CD4-positive, alpha-beta T cell treated with Interferon gamma for 1 hour (primary cell): ENCODE measurements at regions not wholly inside any gene's neighbourhood (a gene's known extent, or its start where the extent isn't known, plus 50 kb on each side); places are given as distances from the start of the nearest gene placed in this dataset.
A peak's percentile ranks its signal among the peaks of the same experiment; 100 is the strongest.
"Not testable (repeated sequence)": the region's sequence is repeated elsewhere in the genome, so short reads cannot be mapped to it uniquely, and the experiment has no call there.

Source experiments
- DNase-seq: peaks from one replicate; pipeline ENCODE4 v3.0.0-alpha.2; 2020

GRCh38 chr20:25985597-25985996 is 288.9 kb upstream of the ZNF337 start:
- DNase-seq, result no peak

GRCh38 chr20:25984933-25985332 is 288.3 kb upstream of the ZNF337 start:
- peak; percentile 10 for DNase-seq

- not testable (repeated sequence) for DNase-seq
These were observed 286.0 kb upstream of the ZNF337 start for GRCh38 chr20:25982701-25983100.

- DNase-seq, result not testable (repeated sequence)
These were observed 282.0 kb upstream of the ZNF337 start for GRCh38 chr20:25978450-25979190.

GRCh38 chr20:25975816-25976215 is 279.2 kb upstream of the ZNF337 start:
- not testable (repeated sequence) for DNase-seq

- not testable (repeated sequence) for DNase-seq
These were observed 268.6 kb upstream of the ZNF337 start for GRCh38 chr20:25965203-25965602.

GRCh38 chr20:25953876-25954275 is 257.2 kb upstream of the ZNF337 start:
- DNase-seq, result not testable (repeated sequence)

GRCh38 chr20:25935230-25935629 is 238.6 kb upstream of the ZNF337 start:
- DNase-seq, result not testable (repeated sequence)

GRCh38 chr20:25932806-25933205 is 236.2 kb upstream of the ZNF337 start:
- DNase-seq, result not testable (repeated sequence)

- not testable (repeated sequence) for DNase-seq
These were observed 235.5 kb upstream of the ZNF337 start for GRCh38 chr20:25932170-25932569.

- not testable (repeated sequence) for DNase-seq
These were observed 205.7 kb upstream of the ZNF337 start for GRCh38 chr20:25902321-25902720.

GRCh38 chr20:25898663-25899062 is 202.0 kb upstream of the ZNF337 start:
- not testable (repeated sequence) for DNase-seq

- not testable (repeated sequence) for DNase-seq
These were observed 182.4 kb upstream of the ZNF337 start for GRCh38 chr20:25879096-25879495.

GRCh38 chr20:25868650-25868979 is 172.0 kb upstream of the ZNF337 start:
- not testable (repeated sequence) for DNase-seq

- peak; percentile 69 for DNase-seq
These were observed 171.4 kb upstream of the ZNF337 start for GRCh38 chr20:25867776-25868649.

GRCh38 chr20:25867015-25867775 is 170.5 kb upstream of the ZNF337 start:
- not testable (repeated sequence) for DNase-seq

GRCh38 chr20:25865715-25866656 is 169.3 kb upstream of the ZNF337 start:
- peak; percentile 76 for DNase-seq

GRCh38 chr20:25864963-25865714 is 168.5 kb upstream of the ZNF337 start:
- not testable (repeated sequence) for DNase-seq

GRCh38 chr20:25864326-25864962 is 167.8 kb upstream of the ZNF337 start:
- no peak for DNase-seq

- no peak for DNase-seq
These were observed 167.1 kb upstream of the ZNF337 start for GRCh38 chr20:25863536-25864325.
